Endothelial cell of umbilical vein (primary cell): ENCODE measurements at regions not wholly inside any gene's neighbourhood (a gene's known extent, or its start where the extent isn't known, plus 50 kb on each side); places are given as distances from the start of the nearest gene placed in this dataset.

Source experiments
- BruUV-seq: library from RNA; stranded (reverse); fragments of 400-500 nt; replicated peaks from 2 replicates; lab custom pipeline; 2021; lab: Mats Ljungman, UMichigan
- CTCF ChIA-PET: fragments of 300-600, 350-600 bp; sonication (Branson Sonifier 250); formaldehyde crosslinking; loops from one replicate; lab custom pipeline; 2021; ENCODE audit warnings: antibody characterized with exemption, inconsistent platforms; lab: Charles Lee
- POLR2A ChIA-PET: fragments of 300-600, 350-600 bp; sonication (Branson Sonifier 250); formaldehyde crosslinking; loops from one replicate; lab custom pipeline; 2021; ENCODE audit warnings: antibody characterized with exemption, inconsistent platforms; lab: Charles Lee
- DNase-seq: peaks from one replicate; pipeline ENCODE4 v3.0.0-alpha.2; 2011; ENCODE audit warnings: low read depth, low spot score
- FAIRE-seq: peaks from 2 replicates; lab custom pipeline; 2011; peaks lifted over from hg19 to GRCh38; lab: Jason Lieb, UNC
- H2AFZ ChIP-seq: 2 replicates; pipeline ENCODE4 v1.6.0; 2012; ENCODE audit warnings: low read depth, low read length, control low read depth, inconsistent platforms
- H3K27ac ChIP-seq: 2 replicates; pipeline ENCODE4 v1.5.1; 2011; ENCODE audit warnings: low read depth, mild to moderate bottlenecking, control low read depth, low read length, moderate library complexity; ENCODE audit not compliant: insufficient read depth
- H3K27me3 ChIP-seq, 2 experiments: 2 replicates each; pipeline versions ENCODE4 v1.6.0 to v1.6.1; 2011; ENCODE audit warnings: low read length in 2 of 2, mixed read lengths in 1 of 2; ENCODE audit not compliant: control insufficient read depth in 2 of 2, insufficient read depth in 2 of 2
- H3K36me3 ChIP-seq, 2 experiments: 2 replicates in 1 of 2; 3 replicates in 1 of 2; pipeline ENCODE4 v1.5.1; 2011; ENCODE audit warnings: low read length in 2 of 2, mild to moderate bottlenecking in 1 of 2, moderate library complexity in 1 of 2; ENCODE audit not compliant: control insufficient read depth in 2 of 2, insufficient read depth in 2 of 2; ENCODE audit errors: extremely low read depth in 1 of 2
- H3K4me1 ChIP-seq: 3 replicates; pipeline ENCODE4 v1.5.1; 2011; ENCODE audit warnings: mild to moderate bottlenecking, low read length; ENCODE audit not compliant: control insufficient read depth, insufficient read depth; ENCODE audit errors: extremely low read depth
- H3K4me2 ChIP-seq: 2 replicates; pipeline ENCODE4 v1.6.1; 2011; ENCODE audit warnings: low read length, control low read depth, mixed read lengths; ENCODE audit not compliant: insufficient read depth
- H3K4me3 ChIP-seq, 3 experiments: fragments of 200-600 bp in 1 of 3; sonication (generic), shearing (Covaris generic) in 1 of 3; replicated peaks in 1 of 3; 2 replicates each; pipeline ENCODE4 v1.5.1; 2011 to 2016; ENCODE audit warnings: control low read depth in 3 of 3, low read length in 3 of 3, mild to moderate bottlenecking in 2 of 3, inconsistent platforms in 1 of 3, low read depth in 1 of 3, moderate library complexity in 1 of 3; ENCODE audit not compliant: insufficient read depth in 1 of 3
- H3K79me2 ChIP-seq: 2 replicates; pipeline ENCODE4 v1.6.0; 2012; ENCODE audit warnings: low read length, inconsistent platforms; ENCODE audit not compliant: control insufficient read depth, insufficient read depth
- H3K9ac ChIP-seq: replicated peaks from 2 replicates; pipeline ENCODE3; 2011; ENCODE audit warnings: low read length, control low read depth; ENCODE audit not compliant: insufficient read depth; ENCODE audit errors: extremely low read depth
- H3K9me1 ChIP-seq: replicated peaks from 3 replicates; pipeline ENCODE4 v1.6.0; 2011; ENCODE audit warnings: mild to moderate bottlenecking, low read length; ENCODE audit not compliant: control insufficient read depth, insufficient read depth; ENCODE audit errors: extremely low read depth
- H3K9me3 ChIP-seq: replicated peaks from 2 replicates; pipeline ENCODE4 v1.5.1; 2012; ENCODE audit warnings: low read length, inconsistent platforms; ENCODE audit not compliant: control insufficient read depth, insufficient read depth
- H4K20me1 ChIP-seq: replicated peaks from 2 replicates; pipeline ENCODE3; 2011; ENCODE audit warnings: mild to moderate bottlenecking, low read length; ENCODE audit not compliant: control insufficient read depth, insufficient read depth; ENCODE audit errors: extremely low read depth
- EZH2 ChIP-seq: IDR thresholded peaks from 2 replicates; pipeline ENCODE4 v1.6.1; 2012; ENCODE audit warnings: borderline replicate concordance, low read depth, mild to moderate bottlenecking, moderate library complexity, low read length, inconsistent platforms; ENCODE audit not compliant: severe bottlenecking
- FOS ChIP-seq: IDR thresholded peaks from 2 replicates; pipeline ENCODE4 v1.6.1; 2011; ENCODE audit warnings: mild to moderate bottlenecking, low read length, moderate library complexity, borderline replicate concordance; ENCODE audit not compliant: insufficient read depth
- GATA2 ChIP-seq: IDR thresholded peaks from 2 replicates; pipeline ENCODE4 v1.7.0; 2011; ENCODE audit warnings: low read depth, mild to moderate bottlenecking, moderate library complexity, mixed read lengths, low read length; ENCODE audit not compliant: insufficient read length, insufficient read depth
- JUN ChIP-seq: IDR thresholded peaks from 2 replicates; pipeline ENCODE4 v1.6.1; 2011; ENCODE audit warnings: borderline replicate concordance, low read depth; ENCODE audit not compliant: insufficient read length, insufficient read depth
- MYC ChIP-seq: IDR thresholded peaks from one replicate; pipeline ENCODE4 v1.6.1; 2011; ENCODE audit warnings: mild to moderate bottlenecking, low read depth, low read length
- POLR2A ChIP-seq: IDR thresholded peaks from 2 replicates; pipeline ENCODE4 v1.6.1; 2012; ENCODE audit warnings: low read depth, mild to moderate bottlenecking, control low read depth, low read length
- POLR2AphosphoS5 ChIP-seq: IDR thresholded peaks from 2 replicates; pipeline ENCODE4 v1.6.1; 2012; ENCODE audit warnings: low read depth, mild to moderate bottlenecking, control low read depth, low read length, moderate library complexity; ENCODE audit not compliant: insufficient read depth
- dilution Hi-C: fragments of 300-500 bp; cut with MboI; formaldehyde crosslinking; loops from one replicate; pipeline ENCODE4 v1.15.0; 2019; ENCODE audit warnings: low sequenced_read_pairs; ENCODE audit not compliant: extremely low pct_ligation_motif_present
- intact Hi-C: fragments of 100-400 bp; cut with micrococcal nuclease; formaldehyde crosslinking; loops from one replicate; pipeline ENCODE4 v1.10.0; 2022
- TF ChIP-seq, protein P1 (sequence below): IDR thresholded peaks from 2 replicates; pipeline ENCODE4 v1.6.1; 2011; ENCODE audit not compliant: insufficient read depth, insufficient read length
- TF ChIP-seq, protein P2 (sequence below), 2 donors: IDR thresholded peaks; 1 replicate in 1 of 2; 2 replicates in 1 of 2; pipeline ENCODE4 v1.5.1; 2011; ENCODE audit warnings: low read length in 2 of 2, mild to moderate bottlenecking in 2 of 2, moderate library complexity in 2 of 2, control low read depth in 1 of 2, inconsistent platforms in 1 of 2, low read depth in 1 of 2; ENCODE audit not compliant: insufficient read depth in 1 of 2; ENCODE audit errors: extremely low read depth in 1 of 2

DNA sequence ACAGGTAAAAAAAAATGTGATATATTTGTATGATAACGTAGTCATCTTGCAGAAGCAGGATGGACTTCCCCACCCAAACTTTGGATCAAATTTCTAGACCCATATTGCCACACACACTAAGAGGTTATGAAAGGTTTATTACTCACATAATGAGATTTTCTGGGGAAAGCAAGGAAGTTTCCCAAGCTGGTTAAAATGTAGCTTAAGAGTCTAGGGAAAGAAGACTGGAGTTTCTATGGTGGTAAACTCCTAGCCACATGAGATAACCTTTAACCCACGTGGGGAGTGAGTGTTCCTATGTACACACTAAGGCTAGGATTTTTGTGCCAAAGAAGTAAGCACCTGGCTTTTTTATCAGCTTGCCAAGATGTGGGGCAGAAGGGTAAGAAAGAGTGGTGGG lies 335.7 kb upstream of the UBE2E3 start:
- Histone ChIP-seq H3K27ac (no peak overlapping the region), H3K4me3 (no peak overlapping the region), H3K4me2 (no peak overlapping the region), H3K36me3 (no peaks in the 10 kb centered on the region), H3K9me3 (no peaks in the 10 kb centered on the region), H4K20me1 (no peaks in the 10 kb centered on the region), H3K4me1 (no peaks in the 10 kb centered on the region), H3K27me3 (no peaks in the 10 kb centered on the region), H3K9me1 (no peaks in the 10 kb centered on the region), H2AFZ (no peak overlapping the region), H3K79me2 (no peaks in the 10 kb centered on the region), H3K9ac (no peak overlapping the region)
- no peak for FAIRE-seq
- TF ChIP-seq EZH2, result no peak
- TF ChIP-seq, protein P1, sequence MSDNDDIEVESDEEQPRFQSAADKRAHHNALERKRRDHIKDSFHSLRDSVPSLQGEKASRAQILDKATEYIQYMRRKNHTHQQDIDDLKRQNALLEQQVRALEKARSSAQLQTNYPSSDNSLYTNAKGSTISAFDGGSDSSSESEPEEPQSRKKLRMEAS, result no peak
- no peak for TF ChIP-seq JUN
- TF ChIP-seq, protein P2, sequence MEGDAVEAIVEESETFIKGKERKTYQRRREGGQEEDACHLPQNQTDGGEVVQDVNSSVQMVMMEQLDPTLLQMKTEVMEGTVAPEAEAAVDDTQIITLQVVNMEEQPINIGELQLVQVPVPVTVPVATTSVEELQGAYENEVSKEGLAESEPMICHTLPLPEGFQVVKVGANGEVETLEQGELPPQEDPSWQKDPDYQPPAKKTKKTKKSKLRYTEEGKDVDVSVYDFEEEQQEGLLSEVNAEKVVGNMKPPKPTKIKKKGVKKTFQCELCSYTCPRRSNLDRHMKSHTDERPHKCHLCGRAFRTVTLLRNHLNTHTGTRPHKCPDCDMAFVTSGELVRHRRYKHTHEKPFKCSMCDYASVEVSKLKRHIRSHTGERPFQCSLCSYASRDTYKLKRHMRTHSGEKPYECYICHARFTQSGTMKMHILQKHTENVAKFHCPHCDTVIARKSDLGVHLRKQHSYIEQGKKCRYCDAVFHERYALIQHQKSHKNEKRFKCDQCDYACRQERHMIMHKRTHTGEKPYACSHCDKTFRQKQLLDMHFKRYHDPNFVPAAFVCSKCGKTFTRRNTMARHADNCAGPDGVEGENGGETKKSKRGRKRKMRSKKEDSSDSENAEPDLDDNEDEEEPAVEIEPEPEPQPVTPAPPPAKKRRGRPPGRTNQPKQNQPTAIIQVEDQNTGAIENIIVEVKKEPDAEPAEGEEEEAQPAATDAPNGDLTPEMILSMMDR (IDR thresholded peaks at IDR 0.05; ENCODE audit: extremely low read depth in 1 of 2, insufficient read depth in 1 of 2, low read depth in 1 of 2, low read length in 2 of 2), result no peak
- TF ChIP-seq POLR2A, result no peak
- TF ChIP-seq GATA2, result no peak
- TF ChIP-seq MYC, result no peak
- TF ChIP-seq POLR2AphosphoS5, result no peak
- no peak for TF ChIP-seq FOS
- intact Hi-C loops (no loop called here), dilution Hi-C loops (no loop called here)
- DNase-seq, result no peak
- CTCF ChIA-PET, result no interaction called here
- no TSS peak for BruUV-seq
- POLR2A ChIA-PET, result no interaction called here
